Rectal smooth muscle tissue (tissue), 1 donor: ENCODE measurements at regions not wholly inside any gene's neighbourhood (a gene's known extent, or its start where the extent isn't known, plus 50 kb on each side); places are given as distances from the start of the nearest gene placed in this dataset.
"Not testable (repeated sequence)": the region's sequence is repeated elsewhere in the genome, so short reads cannot be mapped to it uniquely, and the experiment has no call there.

Experiments
- H3K27ac ChIP-seq: one replicate; pipeline ENCODE4 v1.7.0; 2013; ENCODE audit warnings: low read depth, low read length, inconsistent platforms
- H3K27me3 ChIP-seq: one replicate; pipeline ENCODE4 v1.7.0; 2013; ENCODE audit warnings: low read length; ENCODE audit not compliant: control insufficient read depth, insufficient read depth
- H3K36me3 ChIP-seq: one replicate; pipeline ENCODE4 v1.7.0; 2013; ENCODE audit warnings: low read length; ENCODE audit not compliant: control insufficient read depth, insufficient read depth
- H3K4me1 ChIP-seq: one replicate; pipeline ENCODE4 v1.7.0; 2013; ENCODE audit warnings: low read length; ENCODE audit not compliant: control insufficient read depth, insufficient read depth
- H3K4me3 ChIP-seq: one replicate; pipeline ENCODE4 v1.7.0; 2013; ENCODE audit warnings: low read length
- H3K9ac ChIP-seq: one replicate; pipeline ENCODE4 v1.7.0; 2013; ENCODE audit warnings: low read length

DNA sequence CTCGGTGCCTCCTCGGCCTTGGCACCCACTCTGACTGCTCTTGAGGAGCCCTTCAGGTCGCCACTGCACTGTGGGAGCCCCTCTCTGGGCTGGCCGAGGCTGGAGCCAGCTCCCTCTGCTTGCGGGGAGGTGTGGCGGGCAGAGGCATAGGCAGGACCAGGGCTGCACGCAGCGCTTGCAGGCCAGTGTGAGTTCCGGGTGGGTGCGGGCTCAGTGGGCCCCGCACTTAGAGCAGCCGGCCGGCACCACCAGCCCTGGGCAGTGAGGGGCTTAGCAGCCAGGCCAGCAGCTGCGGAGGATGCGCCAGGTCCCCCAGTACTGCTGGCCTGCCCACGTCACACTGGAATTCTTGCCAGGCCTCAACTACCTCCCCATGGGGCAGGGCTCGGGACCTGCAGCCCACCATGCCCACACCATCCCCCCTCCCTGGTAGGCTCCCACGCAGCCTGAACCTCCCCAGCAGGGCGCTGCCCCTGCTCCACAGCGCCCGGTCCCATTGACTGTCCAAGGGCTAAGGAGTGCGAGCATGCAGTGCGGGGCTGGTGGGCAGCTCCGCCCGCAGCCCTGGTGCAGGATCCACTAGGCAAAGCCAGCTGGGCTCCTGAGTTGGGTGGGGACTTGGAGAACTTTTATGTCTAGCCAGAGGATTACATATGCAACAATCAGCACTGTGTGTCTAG lies 602.9 kb upstream of the ST8SIA4 start:
- H3K36me3 ChIP-seq = no peaks in the 10 kb centered on the region
- H3K27ac ChIP-seq = no peak overlapping the region
- H3K27me3 ChIP-seq = no peaks in the 10 kb centered on the region
- H3K4me1 ChIP-seq = no peaks in the 10 kb centered on the region
- no peak overlapping the region for H3K4me3 ChIP-seq
- H3K9ac ChIP-seq = no peak overlapping the region

DNA sequence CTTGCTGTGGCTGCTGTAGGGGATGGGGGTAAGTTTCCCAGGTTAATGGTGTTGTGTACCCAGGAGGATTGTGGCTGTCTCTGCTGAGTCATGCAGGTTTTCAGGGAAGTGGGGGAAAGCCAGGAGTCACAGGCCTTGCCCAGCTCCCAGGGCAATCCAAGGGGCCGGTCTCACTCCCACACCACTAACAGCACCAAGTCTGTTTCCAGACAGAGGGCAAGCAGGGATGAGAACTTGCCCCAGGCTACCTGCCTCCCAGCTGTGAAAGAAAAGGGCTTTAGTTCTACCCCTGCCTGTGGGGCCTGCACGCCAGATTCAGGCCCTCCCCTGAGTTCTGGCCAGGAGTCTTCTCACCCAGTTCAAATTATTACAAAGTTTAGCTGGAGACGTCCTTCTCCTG lies 579.8 kb upstream of the ST8SIA4 start:
- H3K9ac ChIP-seq = no peak overlapping the region
- H3K27me3 ChIP-seq = no peaks in the 10 kb centered on the region
- no peak overlapping the region for H3K27ac ChIP-seq
- no peak overlapping the region for H3K4me3 ChIP-seq
- H3K36me3 ChIP-seq = no peaks in the 10 kb centered on the region
- no peaks in the 10 kb centered on the region for H3K4me1 ChIP-seq

DNA sequence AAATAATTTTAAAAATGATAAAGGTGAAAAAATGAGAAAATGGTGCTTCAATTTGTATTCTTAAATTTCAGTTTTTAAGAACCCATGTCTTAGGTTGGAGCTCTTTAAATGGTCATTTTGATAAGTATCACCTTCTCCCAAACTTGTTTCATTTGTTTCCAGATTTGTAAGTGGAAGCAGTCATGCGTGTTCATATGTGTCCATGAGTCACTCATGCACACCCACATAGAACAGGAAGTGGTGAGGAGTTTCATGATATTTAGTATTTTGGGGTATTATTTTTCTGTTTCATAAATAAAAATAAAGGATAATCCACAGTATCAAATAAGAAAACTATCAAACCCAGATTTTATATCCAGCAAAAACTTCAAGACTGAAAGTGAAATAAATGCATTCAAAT lies 570.4 kb upstream of the ST8SIA4 start:
- H3K9ac ChIP-seq = no peak overlapping the region
- no peaks in the 10 kb centered on the region for H3K27me3 ChIP-seq
- H3K27ac ChIP-seq = no peak overlapping the region
- H3K4me1 ChIP-seq = no peaks in the 10 kb centered on the region
- no peak overlapping the region for H3K4me3 ChIP-seq
- H3K36me3 ChIP-seq = no peaks in the 10 kb centered on the region

DNA sequence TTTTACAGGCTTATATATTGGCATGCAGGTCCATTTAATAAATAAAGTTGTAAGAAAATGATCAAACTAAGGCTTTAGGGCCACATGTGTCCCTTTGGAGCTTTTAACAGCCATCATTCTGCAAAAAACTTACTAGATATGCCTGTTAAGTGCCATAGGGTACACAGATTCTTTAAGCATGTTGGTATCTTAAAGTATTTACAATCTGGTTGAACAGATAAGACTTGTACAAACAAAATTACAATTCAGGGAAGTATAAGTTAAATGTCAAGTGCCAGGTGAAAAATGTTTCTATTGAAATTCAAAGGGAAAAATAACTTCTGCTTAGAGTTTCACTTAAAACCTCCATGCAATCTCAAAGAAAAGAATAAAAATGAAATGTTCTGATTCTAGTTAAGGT lies 558.4 kb upstream of the ST8SIA4 start:
- Histone ChIP-seq H3K27ac (no peak overlapping the region), H3K27me3 (no peaks in the 10 kb centered on the region), H3K4me3 (no peak overlapping the region), H3K4me1 (no peaks in the 10 kb centered on the region), H3K9ac (no peak overlapping the region), H3K36me3 (no peaks in the 10 kb centered on the region)

DNA sequence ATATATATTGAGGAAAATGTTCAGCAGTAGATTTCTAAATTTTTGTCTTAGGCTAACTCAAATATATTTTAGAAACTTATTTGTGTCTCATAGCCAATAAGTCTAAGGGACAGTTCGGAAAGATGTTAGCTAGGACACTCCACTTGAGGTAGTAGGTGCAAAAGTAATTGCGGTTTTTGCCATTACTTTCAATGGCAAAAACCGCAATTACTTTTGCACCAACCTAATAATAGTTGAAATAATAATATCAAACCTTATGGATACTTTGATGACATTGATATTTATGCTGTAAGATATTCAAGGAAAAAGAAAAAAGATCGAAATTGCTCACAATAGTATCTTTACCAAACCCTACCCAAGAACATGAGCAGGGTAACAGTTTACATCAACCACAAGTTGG lies 555.5 kb upstream of the ST8SIA4 start:
- no peaks in the 10 kb centered on the region for H3K36me3 ChIP-seq
- no peaks in the 10 kb centered on the region for H3K4me1 ChIP-seq
- no peak overlapping the region for H3K4me3 ChIP-seq
- no peak overlapping the region for H3K27ac ChIP-seq
- H3K9ac ChIP-seq = no peak overlapping the region
- H3K27me3 ChIP-seq = no peaks in the 10 kb centered on the region

DNA sequence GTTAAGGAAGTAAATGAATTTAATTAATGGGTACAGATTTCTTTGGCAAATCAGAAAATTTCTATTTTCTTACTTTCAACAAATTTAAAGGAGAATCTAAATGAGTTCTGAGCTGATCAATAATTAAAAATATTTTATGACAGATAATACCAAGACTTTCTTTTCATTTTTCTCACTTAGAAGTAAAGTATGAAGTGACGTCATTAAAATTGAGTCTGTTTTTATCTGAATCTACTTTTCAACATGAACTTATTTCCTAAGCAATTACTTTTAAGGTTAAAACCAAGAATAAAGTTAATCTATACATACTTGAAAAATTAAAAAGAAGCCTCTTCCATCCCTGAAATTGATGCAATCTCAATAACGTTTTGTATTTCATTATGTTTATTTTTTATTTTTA lies 552.8 kb upstream of the ST8SIA4 start:
- H3K4me3 ChIP-seq = no peak overlapping the region
- H3K27me3 ChIP-seq = no peaks in the 10 kb centered on the region
- no peaks in the 10 kb centered on the region for H3K36me3 ChIP-seq
- no peak overlapping the region for H3K27ac ChIP-seq
- H3K9ac ChIP-seq = no peak overlapping the region
- no peaks in the 10 kb centered on the region for H3K4me1 ChIP-seq

DNA sequence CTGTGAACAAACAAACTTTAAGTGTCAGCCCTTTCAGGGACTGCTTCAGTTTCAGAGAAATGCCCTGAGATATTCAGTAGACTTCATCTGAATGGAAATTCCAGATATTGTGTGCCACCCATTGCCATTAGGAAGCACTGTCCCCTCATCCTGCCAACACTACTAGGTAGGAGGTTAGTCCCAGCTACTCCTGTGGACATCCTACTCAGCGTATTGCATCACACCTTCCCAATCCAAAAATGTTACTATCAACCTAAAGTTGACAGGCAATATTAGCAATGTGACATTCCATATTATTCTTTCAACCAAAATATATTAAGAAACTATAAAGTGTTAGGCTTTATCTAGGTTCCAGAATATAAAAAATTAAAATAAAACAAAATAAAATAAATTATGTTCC lies 552.0 kb upstream of the ST8SIA4 start:
- H3K27me3 ChIP-seq = no peaks in the 10 kb centered on the region
- H3K27ac ChIP-seq = no peak overlapping the region
- no peak overlapping the region for H3K4me3 ChIP-seq
- no peak overlapping the region for H3K9ac ChIP-seq
- no peaks in the 10 kb centered on the region for H3K36me3 ChIP-seq
- no peaks in the 10 kb centered on the region for H3K4me1 ChIP-seq

DNA sequence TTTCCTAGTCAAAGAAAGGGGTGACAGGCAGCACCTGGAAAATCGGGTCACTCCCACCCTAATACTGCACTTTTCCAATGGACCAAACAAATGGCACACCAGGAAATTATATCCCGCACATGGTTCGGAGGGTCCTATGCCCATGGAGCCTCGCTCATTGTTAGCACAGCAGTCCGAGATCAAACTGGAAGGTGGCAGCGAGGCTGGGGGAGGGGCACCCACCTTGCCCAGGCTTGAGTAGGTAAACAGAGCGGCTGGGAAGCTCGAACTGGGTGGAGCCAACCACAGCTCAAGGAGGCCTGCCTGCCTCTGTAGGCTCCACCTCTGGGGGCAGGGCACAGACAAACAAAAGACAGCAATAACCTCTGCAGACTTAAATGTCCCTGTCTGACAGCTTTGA lies 539.2 kb upstream of the ST8SIA4 start:
- not testable (repeated sequence) for H3K4me1 ChIP-seq, H3K27ac ChIP-seq, H3K27me3 ChIP-seq, H3K36me3 ChIP-seq, H3K9ac ChIP-seq, H3K4me3 ChIP-seq

DNA sequence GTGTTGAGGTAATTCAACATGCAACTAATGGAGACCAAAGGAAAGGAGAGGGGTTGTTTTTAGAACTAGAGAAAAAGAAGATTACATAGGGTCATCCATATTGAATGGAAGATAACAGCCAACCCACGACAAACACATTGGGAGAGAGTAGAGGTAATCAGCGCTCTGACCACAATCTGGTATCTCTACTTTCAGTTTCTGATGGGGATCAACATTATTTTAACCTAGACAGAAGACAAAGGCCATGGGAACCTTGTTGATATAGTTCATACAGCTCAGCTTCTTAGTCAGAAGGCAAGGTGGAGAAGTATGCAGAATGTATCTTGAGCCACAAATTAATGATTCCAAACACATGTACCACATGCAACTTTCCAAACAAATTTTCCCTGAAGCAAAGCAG lies 537.1 kb upstream of the ST8SIA4 start:
- H3K36me3 ChIP-seq = no peaks in the 10 kb centered on the region
- no peak overlapping the region for H3K4me3 ChIP-seq
- H3K27me3 ChIP-seq = no peaks in the 10 kb centered on the region
- no peak overlapping the region for H3K27ac ChIP-seq
- H3K4me1 ChIP-seq = no peaks in the 10 kb centered on the region
- no peak overlapping the region for H3K9ac ChIP-seq

DNA sequence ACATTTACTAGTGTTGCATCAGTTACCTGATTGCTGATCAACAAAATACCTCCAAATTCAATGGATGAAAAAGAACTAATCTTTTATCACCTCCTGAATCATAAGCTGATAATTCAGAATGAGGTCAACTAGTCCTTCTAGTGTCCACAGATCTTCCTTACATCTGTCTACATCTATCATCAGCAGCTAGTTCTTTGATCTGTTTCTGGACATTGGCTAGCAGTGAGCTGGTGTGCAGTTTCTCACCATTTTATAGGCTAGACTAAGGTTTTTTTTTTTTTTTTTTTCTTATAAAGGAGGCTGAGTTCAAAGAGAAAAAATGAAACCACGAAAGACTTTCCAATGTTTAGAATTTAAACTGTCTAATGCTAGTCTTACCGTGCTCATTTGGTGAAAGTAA lies 534.3 kb upstream of the ST8SIA4 start:
- H3K4me3 ChIP-seq = no peak overlapping the region
- H3K9ac ChIP-seq = no peak overlapping the region
- no peak overlapping the region for H3K27ac ChIP-seq
- H3K27me3 ChIP-seq = no peaks in the 10 kb centered on the region
- H3K4me1 ChIP-seq = no peaks in the 10 kb centered on the region
- no peaks in the 10 kb centered on the region for H3K36me3 ChIP-seq

DNA sequence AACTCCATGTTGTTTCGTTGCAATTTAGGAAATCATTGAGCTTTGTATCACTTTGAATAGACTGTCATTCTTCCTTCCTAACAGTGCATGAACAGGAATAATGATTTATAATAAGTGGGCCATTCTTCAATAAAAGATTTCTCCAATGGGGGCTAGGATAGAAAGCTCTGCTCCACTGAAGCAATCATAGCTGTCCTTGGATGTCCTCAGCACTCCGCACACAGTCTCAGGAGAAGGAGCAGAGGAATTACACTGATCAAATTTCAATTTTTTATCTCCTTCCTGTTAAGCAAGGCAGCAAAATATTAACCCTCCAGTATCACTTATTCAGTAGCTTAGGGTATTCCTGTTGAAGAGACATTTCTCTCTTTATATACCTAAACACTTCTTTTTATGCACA lies 532.7 kb upstream of the ST8SIA4 start:
- Histone ChIP-seq H3K27ac (no peak overlapping the region), H3K36me3 (no peaks in the 10 kb centered on the region), H3K4me1 (no peaks in the 10 kb centered on the region), H3K9ac (no peak overlapping the region), H3K4me3 (no peak overlapping the region), H3K27me3 (no peaks in the 10 kb centered on the region)

DNA sequence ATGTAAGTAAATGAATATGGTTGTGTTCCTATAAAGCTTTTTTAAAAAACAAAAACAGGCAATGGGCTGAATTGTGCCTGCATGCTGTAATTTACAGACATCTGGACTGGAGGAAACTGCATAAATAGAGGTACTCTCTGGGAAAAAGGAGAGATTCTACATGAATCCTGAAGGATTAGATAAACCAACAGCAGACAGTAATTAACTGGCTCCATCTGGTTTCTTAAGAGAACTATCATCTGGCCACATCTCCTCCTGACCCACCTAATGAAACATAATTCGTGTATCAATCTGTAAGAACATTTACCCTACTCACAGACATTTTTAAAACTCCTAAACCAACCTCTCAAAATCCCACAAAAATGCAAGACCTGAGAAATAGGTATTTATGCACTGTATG lies 528.1 kb upstream of the ST8SIA4 start:
- H3K36me3 ChIP-seq = no peaks in the 10 kb centered on the region
- no peak overlapping the region for H3K4me3 ChIP-seq
- no peaks in the 10 kb centered on the region for H3K27me3 ChIP-seq
- no peak overlapping the region for H3K9ac ChIP-seq
- H3K27ac ChIP-seq = no peak overlapping the region
- H3K4me1 ChIP-seq = no peaks in the 10 kb centered on the region

DNA sequence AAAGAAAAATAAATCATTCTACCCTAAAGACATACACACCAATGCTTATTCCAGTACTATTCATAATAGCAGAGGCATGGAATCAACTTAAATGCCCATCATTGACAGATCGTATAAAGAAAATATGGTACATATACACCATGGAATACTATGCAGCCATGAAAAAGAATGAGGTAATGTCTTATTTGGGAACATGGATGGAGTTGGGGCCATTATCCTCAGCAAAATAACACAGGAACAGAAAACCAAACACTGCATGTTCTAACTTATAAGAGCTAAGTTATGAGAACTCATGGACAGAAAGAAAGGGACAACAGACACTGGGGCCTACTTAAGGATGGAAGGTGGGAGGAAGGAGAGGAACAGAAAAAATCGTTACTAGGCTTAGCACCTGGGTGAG lies 527.5 kb upstream of the ST8SIA4 start:
- Histone ChIP-seq H3K27me3 (no peaks in the 10 kb centered on the region), H3K4me3 (no peak overlapping the region), H3K27ac (no peak overlapping the region), H3K9ac (no peak overlapping the region), H3K4me1 (no peaks in the 10 kb centered on the region), H3K36me3 (no peaks in the 10 kb centered on the region)
